ENCODE measurements at regions not wholly inside any gene's neighbourhood (a gene's known extent, or its start where the extent isn't known, plus 50 kb on each side); places are given as distances from the start of the nearest gene placed in this dataset.

GRCh38 chr13:37486171-37486681, 112.3 kb downstream of the POSTN start:
- no peak for TF ChIP-seq PKNOX1 (IDR thresholded peaks at IDR 0.05)
- no peak for TF ChIP-seq FOXK2 (IDR thresholded peaks at IDR 0.05)
- TF ChIP-seq FOXM1 (IDR thresholded peaks at IDR 0.05; ENCODE audit: borderline replicate concordance), result no peak
- TF ChIP-seq FOXA1 (IDR thresholded peaks at IDR 0.05), result no peak
- TF ChIP-seq ZNF384 (IDR thresholded peaks at IDR 0.05), result no peak
- TF ChIP-seq TARDBP (IDR thresholded peaks at IDR 0.05), result no peak
- no peak for TF ChIP-seq NFRKB (IDR thresholded peaks at IDR 0.05)
- no peak for TF ChIP-seq ELF4 (IDR thresholded peaks at IDR 0.05)
- TF ChIP-seq CTBP1 (IDR thresholded peaks at IDR 0.05; ENCODE audit: borderline replicate concordance), result no peak
- TF ChIP-seq SP1 (IDR thresholded peaks at IDR 0.05), result no peak

All from HEK293T (cell line).